ENCODE measurements at regions not wholly inside any gene's neighbourhood (a gene's known extent, or its start where the extent isn't known, plus 50 kb on each side); places are given as distances from the start of the nearest gene placed in this dataset.

GRCh38 chr2:126542247-126542646 lies 113.7 kb upstream of the GYPC start:
- Histone ChIP-seq H3K9me3 (ENCODE audit: low read length) (peaks cover 2% of the 10 kb centered on the region; the same call in 1 of the 2 replicates), H3K4me3 (ENCODE audit: low read depth, low read length, poor library complexity, severe bottlenecking) (no peak overlapping the region), H3K4me1 (ENCODE audit: insufficient read depth, low read length, severe bottlenecking) (no peaks in the 10 kb centered on the region), H3F3A (ENCODE audit: insufficient read depth, low read length) (no peaks in the 10 kb centered on the region), H2AFZ (ENCODE audit: low read length) (no peak overlapping the region), H3K9ac (ENCODE audit: low read length) (no peak overlapping the region), H3K4me2 (ENCODE audit: low read length) (no peak overlapping the region), H3K36me3 (ENCODE audit: insufficient read depth, low read length) (no peaks in the 10 kb centered on the region), H3K27ac (ENCODE audit: low read depth, low read length, poor library complexity, severe bottlenecking) (no peak overlapping the region), H3K79me2 (ENCODE audit: insufficient read depth, low read length) (no peaks in the 10 kb centered on the region), H4K20me1 (ENCODE audit: insufficient read depth, low read length) (no peaks in the 10 kb centered on the region), H3K27me3 (ENCODE audit: insufficient read depth, low read length) (no peaks in the 10 kb centered on the region), H3K9me2 (ENCODE audit: low read depth, low read length) (no peaks in the 10 kb centered on the region)
- no peak for TF ChIP-seq EZH2 (IDR thresholded peaks at IDR 0.05; ENCODE audit: borderline replicate concordance, low read length)

- Histone ChIP-seq H3K79me2 (ENCODE audit: insufficient read depth, low read length) (no peaks in the 10 kb centered on the region), H3K9ac (ENCODE audit: low read length) (no peak overlapping the region), H3K36me3 (ENCODE audit: insufficient read depth, low read length) (no peaks in the 10 kb centered on the region), H2AFZ (ENCODE audit: low read length) (no peak overlapping the region), H3K9me2 (ENCODE audit: low read depth, low read length) (no peaks in the 10 kb centered on the region), H3K9me3 (ENCODE audit: low read length) (peaks cover 2% of the 10 kb centered on the region; the same call in 1 of the 2 replicates), H3F3A (ENCODE audit: insufficient read depth, low read length) (no peaks in the 10 kb centered on the region), H3K27me3 (ENCODE audit: insufficient read depth, low read length) (no peaks in the 10 kb centered on the region), H3K4me2 (ENCODE audit: low read length) (no peak overlapping the region), H3K4me3 (ENCODE audit: low read depth, low read length, poor library complexity, severe bottlenecking) (no peak overlapping the region), H3K27ac (ENCODE audit: low read depth, low read length, poor library complexity, severe bottlenecking) (no peak overlapping the region), H3K4me1 (ENCODE audit: insufficient read depth, low read length, severe bottlenecking) (no peaks in the 10 kb centered on the region), H4K20me1 (ENCODE audit: insufficient read depth, low read length) (no peaks in the 10 kb centered on the region)
- no peak for TF ChIP-seq CTCF (IDR thresholded peaks at IDR 0.05; ENCODE audit: low read length)
- TF ChIP-seq EZH2 (IDR thresholded peaks at IDR 0.05; ENCODE audit: borderline replicate concordance, low read length) = no peak
Measured at GRCh38 chr2:126543081-126543480, 112.9 kb upstream of the GYPC start.

- H3K9ac ChIP-seq (ENCODE audit: low read length) = no peak overlapping the region
- H3K9me3 ChIP-seq (ENCODE audit: low read length) = no peaks in the 10 kb centered on the region
- TF ChIP-seq EZH2 (IDR thresholded peaks at IDR 0.05; ENCODE audit: borderline replicate concordance, low read length) (no peak), CTCF (IDR thresholded peaks at IDR 0.05; ENCODE audit: low read length) (no peak)
- H3K4me2 ChIP-seq (ENCODE audit: low read length) = no peak overlapping the region
- no peaks in the 10 kb centered on the region for H3K9me2 ChIP-seq (ENCODE audit: low read depth, low read length)
- H3K79me2 ChIP-seq (ENCODE audit: insufficient read depth, low read length) = no peaks in the 10 kb centered on the region
- no peak overlapping the region for H2AFZ ChIP-seq (ENCODE audit: low read length)
- H3F3A ChIP-seq (ENCODE audit: insufficient read depth, low read length) = no peaks in the 10 kb centered on the region
- H3K4me3 ChIP-seq (ENCODE audit: low read depth, low read length, poor library complexity, severe bottlenecking) = no peak overlapping the region
- H3K27me3 ChIP-seq (ENCODE audit: insufficient read depth, low read length) = no peaks in the 10 kb centered on the region
- no peaks in the 10 kb centered on the region for H4K20me1 ChIP-seq (ENCODE audit: insufficient read depth, low read length)
- no peak overlapping the region for H3K27ac ChIP-seq (ENCODE audit: low read depth, low read length, poor library complexity, severe bottlenecking)
- no peaks in the 10 kb centered on the region for H3K4me1 ChIP-seq (ENCODE audit: insufficient read depth, low read length, severe bottlenecking)
- no peaks in the 10 kb centered on the region for H3K36me3 ChIP-seq (ENCODE audit: insufficient read depth, low read length)
Measured at GRCh38 chr2:126558029-126558428, 97.9 kb upstream of the GYPC start.

GRCh38 chr2:126568734-126569133 lies 87.2 kb upstream of the GYPC start:
- Histone ChIP-seq H3K9me2 (ENCODE audit: low read depth, low read length) (no peaks in the 10 kb centered on the region), H3K36me3 (ENCODE audit: insufficient read depth, low read length) (no peaks in the 10 kb centered on the region), H3K4me2 (ENCODE audit: low read length) (no peak overlapping the region), H3K9ac (ENCODE audit: low read length) (no peak overlapping the region), H3K4me3 (ENCODE audit: low read depth, low read length, poor library complexity, severe bottlenecking) (no peak overlapping the region), H3F3A (ENCODE audit: insufficient read depth, low read length) (no peaks in the 10 kb centered on the region), H3K27ac (ENCODE audit: low read depth, low read length, poor library complexity, severe bottlenecking) (no peak overlapping the region), H3K79me2 (ENCODE audit: insufficient read depth, low read length) (no peaks in the 10 kb centered on the region), H2AFZ (ENCODE audit: low read length) (no peak overlapping the region), H3K27me3 (ENCODE audit: insufficient read depth, low read length) (no peaks in the 10 kb centered on the region), H3K9me3 (ENCODE audit: low read length) (no peaks in the 10 kb centered on the region), H3K4me1 (ENCODE audit: insufficient read depth, low read length, severe bottlenecking) (no peaks in the 10 kb centered on the region), H4K20me1 (ENCODE audit: insufficient read depth, low read length) (no peaks in the 10 kb centered on the region)
- TF ChIP-seq CTCF (IDR thresholded peaks at IDR 0.05; ENCODE audit: low read length) (no peak), EZH2 (IDR thresholded peaks at IDR 0.05; ENCODE audit: borderline replicate concordance, low read length) (no peak)
